ENCODE measurements at regions not wholly inside any gene's neighbourhood (a gene's known extent, or its start where the extent isn't known, plus 50 kb on each side); places are given as distances from the start of the nearest gene placed in this dataset.

- no peak for DNase-seq (ENCODE audit: low read depth in 2 of 2)
Observed at GRCh38 chr7:136067277-136067676, 90.1 kb upstream of the MTPN start.

GRCh38 chr7:136066304-136067143 lies 89.4 kb upstream of the MTPN start:
- DNase-seq (ENCODE audit: low read depth in 2 of 2): no peak

- no peak for DNase-seq (ENCODE audit: low read depth in 2 of 2)
Observed at GRCh38 chr7:136064627-136065237, 87.6 kb upstream of the MTPN start.

- DNase-seq (ENCODE audit: low read depth in 2 of 2): no peak
Observed at GRCh38 chr7:136064081-136064480, 86.9 kb upstream of the MTPN start.

GRCh38 chr7:136063326-136063666 lies 86.1 kb upstream of the MTPN start:
- no peak for DNase-seq (ENCODE audit: low read depth in 2 of 2)

- DNase-seq (ENCODE audit: low read depth in 2 of 2): no peak
Observed at GRCh38 chr7:136062625-136063325, 85.6 kb upstream of the MTPN start.

- DNase-seq (ENCODE audit: low read depth in 2 of 2): no peak
Observed at GRCh38 chr7:136061433-136061832, 84.3 kb upstream of the MTPN start.

- peak; percentile 23 to 24 for DNase-seq (ENCODE audit: low read depth in 2 of 2)
Observed at GRCh38 chr7:136058546-136058945, 81.4 kb upstream of the MTPN start.

- DNase-seq (ENCODE audit: low read depth in 2 of 2): no peak
Observed at GRCh38 chr7:136057509-136057908, 80.3 kb upstream of the MTPN start.

GRCh38 chr7:136056651-136057231 lies 79.6 kb upstream of the MTPN start:
- no peak for DNase-seq (ENCODE audit: low read depth in 2 of 2)

- no peak for DNase-seq (ENCODE audit: low read depth in 2 of 2)
Observed at GRCh38 chr7:136055266-136055665, 78.1 kb upstream of the MTPN start.

- no peak for DNase-seq (ENCODE audit: low read depth in 2 of 2)
Observed at GRCh38 chr7:136053689-136054485, 76.7 kb upstream of the MTPN start.

GRCh38 chr7:136051203-136051928 lies 74.2 kb upstream of the MTPN start:
- DNase-seq (ENCODE audit: low read depth in 2 of 2): no peak

- DNase-seq (ENCODE audit: low read depth in 2 of 2): no peak
Observed at GRCh38 chr7:136050462-136050847, 73.3 kb upstream of the MTPN start.

GRCh38 chr7:136049818-136050461 lies 72.8 kb upstream of the MTPN start:
- DNase-seq (ENCODE audit: low read depth in 2 of 2): no peak

- DNase-seq (ENCODE audit: low read depth in 2 of 2): no peak
Observed at GRCh38 chr7:136049117-136049516, 72.0 kb upstream of the MTPN start.

- DNase-seq (ENCODE audit: low read depth in 2 of 2): no peak
Observed at GRCh38 chr7:136046548-136046947, 69.4 kb upstream of the MTPN start.

GRCh38 chr7:136045992-136046391 lies 68.8 kb upstream of the MTPN start:
- DNase-seq (ENCODE audit: low read depth in 2 of 2): no peak

- no peak for DNase-seq (ENCODE audit: low read depth in 2 of 2)
Observed at GRCh38 chr7:136045181-136045580, 68.0 kb upstream of the MTPN start.

- no peak for DNase-seq (ENCODE audit: low read depth in 2 of 2)
Observed at GRCh38 chr7:136039577-136040345, 62.6 kb upstream of the MTPN start.
